CD14-positive monocyte (primary cell): ENCODE measurements at regions not wholly inside any gene's neighbourhood (a gene's known extent, or its start where the extent isn't known, plus 50 kb on each side); places are given as distances from the start of the nearest gene placed in this dataset.
"Not testable (repeated sequence)": the region's sequence is repeated elsewhere in the genome, so short reads cannot be mapped to it uniquely, and the experiment has no call there.

Source experiments
- DNase-seq, 3 donors: peaks; one replicate each; pipeline ENCODE4 v3.0.0-alpha.2; 2011 to 2022
- H2AFZ ChIP-seq: 2 replicates; pipeline ENCODE4 v1.6.0; 2012; ENCODE audit warnings: mild to moderate bottlenecking, low read depth, low read length, inconsistent platforms; ENCODE audit not compliant: insufficient read depth, poor library complexity, severe bottlenecking
- H3K27ac ChIP-seq, 2 donors: 1 replicate in 1 of 2; 2 replicates in 1 of 2; pipeline ENCODE4 v1.5.1; 2012 to 2013; ENCODE audit warnings: low read length in 2 of 2, control low read depth in 1 of 2, inconsistent platforms in 1 of 2, low read depth in 1 of 2, mild to moderate bottlenecking in 1 of 2
- H3K27me3 ChIP-seq, 2 donors: one replicate each; pipeline versions ENCODE4 v1.6.0 to v1.6.1; 2011 to 2013; ENCODE audit warnings: low read length in 2 of 2; ENCODE audit not compliant: control insufficient read depth in 2 of 2, insufficient read depth in 2 of 2
- H3K36me3 ChIP-seq, 2 donors: replicated peaks in 1 of 2; 1 replicate in 1 of 2; 2 replicates in 1 of 2; pipeline versions ENCODE4 v1.5.1 to v1.6.1; 2012 to 2013; ENCODE audit warnings: low read length in 2 of 2, control low read depth in 1 of 2, inconsistent platforms in 1 of 2, mild to moderate bottlenecking in 1 of 2; ENCODE audit not compliant: insufficient read depth in 2 of 2, control insufficient read depth in 1 of 2
- H3K4me1 ChIP-seq, 2 donors: 1 replicate in 1 of 2; 2 replicates in 1 of 2; pipeline versions ENCODE4 v1.5.1 to v1.6.1; 2012 to 2013; ENCODE audit warnings: low read length in 2 of 2, control low read depth in 1 of 2, inconsistent platforms in 1 of 2, mild to moderate bottlenecking in 1 of 2, moderate library complexity in 1 of 2; ENCODE audit not compliant: insufficient read depth in 2 of 2, control insufficient read depth in 1 of 2
- H3K4me2 ChIP-seq: replicated peaks from 2 replicates; pipeline ENCODE3; 2012; ENCODE audit warnings: low read length, moderate library complexity, mild to moderate bottlenecking; ENCODE audit not compliant: poor library complexity, severe bottlenecking; ENCODE audit errors: extremely low read depth
- H3K4me3 ChIP-seq, 3 experiments: fragments of 200-600 bp in 1 of 3; sonication (generic) in 1 of 3; replicated peaks in 1 of 3; 1 replicate in 2 of 3; 2 replicates in 1 of 3; pipeline ENCODE4 v1.5.1; 2011 to 2013; ENCODE audit warnings: low read length in 3 of 3, mild to moderate bottlenecking in 3 of 3, control low read depth in 2 of 3, low read depth in 2 of 3, inconsistent platforms in 1 of 3, moderate library complexity in 1 of 3
- H3K79me2 ChIP-seq: 2 replicates; pipeline ENCODE4 v1.6.0; 2012; ENCODE audit warnings: mild to moderate bottlenecking, control low read depth, inconsistent platforms, low read length, moderate library complexity; ENCODE audit not compliant: insufficient read depth
- H3K9ac ChIP-seq: 2 replicates; pipeline ENCODE4 v1.6.0; 2017; ENCODE audit warnings: low read length, mild to moderate bottlenecking; ENCODE audit not compliant: insufficient read depth, poor library complexity, severe bottlenecking
- H3K9me3 ChIP-seq, 2 donors: replicated peaks in 1 of 2; 1 replicate in 1 of 2; 2 replicates in 1 of 2; pipeline versions ENCODE4 v1.5.1 to v1.6.1; 2012 to 2013; ENCODE audit warnings: low read length in 2 of 2, control low read depth in 1 of 2; ENCODE audit not compliant: control insufficient read depth in 1 of 2, insufficient read depth in 1 of 2
- H4K20me1 ChIP-seq: 2 replicates; pipeline ENCODE4 v1.6.0; 2012; ENCODE audit warnings: mild to moderate bottlenecking, low read length, control low read depth, moderate library complexity; ENCODE audit not compliant: insufficient read depth
- H3K27ac Mint-ChIP-seq, 7 donors: one replicate each; pipeline ENCODE4 v1.8.0; 2020; ENCODE audit warnings: mild to moderate bottlenecking in 7 of 7, mixed read lengths in 7 of 7, moderate library complexity in 6 of 7, inconsistent platforms in 2 of 7
- H3K27me3 Mint-ChIP-seq, 3 donors: one replicate each; pipeline ENCODE4 v1.8.0; 2021 to 2022; ENCODE audit warnings: low read depth in 3 of 3, mild to moderate bottlenecking in 3 of 3, mixed read lengths in 3 of 3, moderate library complexity in 3 of 3, inconsistent platforms in 1 of 3
- H3K36me3 Mint-ChIP-seq, 2 donors: one replicate each; pipeline ENCODE4 v1.8.0; 2020; ENCODE audit warnings: mixed read lengths in 2 of 2, inconsistent platforms in 1 of 2, mild to moderate bottlenecking in 1 of 2
- H3K4me1 Mint-ChIP-seq: one replicate; pipeline ENCODE4 v1.8.0; 2020; ENCODE audit warnings: mild to moderate bottlenecking, mixed read lengths
- H3K4me3 Mint-ChIP-seq, 2 donors: one replicate each; pipeline ENCODE4 v1.8.0; 2020; ENCODE audit warnings: mild to moderate bottlenecking in 2 of 2, mixed read lengths in 2 of 2, moderate library complexity in 1 of 2
- H3K9me3 Mint-ChIP-seq, 7 donors: one replicate each; pipeline ENCODE4 v1.8.0; 2020 to 2022; ENCODE audit warnings: mixed read lengths in 7 of 7, mild to moderate bottlenecking in 6 of 7, moderate library complexity in 6 of 7, inconsistent platforms in 2 of 7
- WGBS: methylation state at CpG from one replicate; pipeline ENCODE4 v1.1.5; 2013; ENCODE audit warnings: missing lambda C conversion rate; ENCODE audit not compliant: insufficient coverage; 5-methylcytosine and 5-hydroxymethylcytosine counted together
- intact Hi-C, 2 donors: fragments of 100-400 bp; cut with micrococcal nuclease; formaldehyde crosslinking; loops; one replicate each; pipeline versions ENCODE4 v1.15.0 to v1.15.1; 2023
- TF ChIP-seq, protein P1 (sequence below): fragments of 200-600 bp; IDR thresholded peaks from one replicate; pipeline ENCODE4 v1.8.0; 2022; ENCODE audit warnings: antibody characterized with exemption, mild to moderate bottlenecking

DNA sequence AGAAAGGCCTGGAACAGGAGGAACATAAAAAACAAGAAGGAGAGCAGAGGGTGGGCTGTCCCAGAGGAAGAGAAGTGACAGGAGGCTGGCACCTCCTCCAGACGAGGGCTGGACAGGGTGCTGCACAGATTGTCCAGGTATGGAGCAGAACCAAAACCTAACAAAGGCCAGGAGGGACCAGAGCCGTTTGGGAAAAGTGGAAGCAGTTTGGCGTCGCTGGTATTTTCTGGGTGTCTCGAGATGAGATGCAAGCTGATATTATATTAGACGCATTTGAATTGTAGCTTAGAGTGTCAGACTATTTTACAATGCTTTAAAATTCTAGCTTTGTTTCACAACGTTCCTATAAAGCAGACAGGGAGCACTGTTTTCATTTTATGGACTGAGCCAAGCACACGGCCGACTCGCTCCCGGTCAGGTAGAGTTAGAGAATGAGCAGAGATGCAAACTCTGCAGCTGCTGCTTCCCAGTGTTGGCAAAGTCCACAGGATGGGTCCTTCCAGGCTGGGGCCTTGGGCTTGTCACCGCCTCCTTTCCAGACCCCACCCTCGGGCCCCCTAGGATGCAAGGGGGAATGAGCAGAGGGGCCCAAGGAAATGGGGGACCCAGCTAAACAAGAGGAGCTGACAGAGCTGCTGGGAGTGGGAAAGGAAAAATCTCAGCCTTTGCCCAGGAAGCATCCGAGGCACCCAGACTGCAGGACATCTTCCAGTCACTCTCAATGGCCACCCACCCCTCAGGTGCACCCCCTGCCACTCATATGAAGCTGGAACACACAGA, 60.8 kb upstream of the TMPRSS2 start:
- Histone ChIP-seq H2AFZ (no peak overlapping the region), H3K9me3 (peaks cover 6 to 10% of the 10 kb centered on the region in 2 donors), H3K4me3 (no peak overlapping the region), H3K4me1 (no peaks in the 10 kb centered on the region), H3K27me3 (peaks cover 0 to 2% of the 10 kb centered on the region in 2 donors), H3K4me2 (no peak overlapping the region), H3K79me2 (no peaks in the 10 kb centered on the region), H3K36me3 (no peaks in the 10 kb centered on the region), H3K9ac (no peak overlapping the region), H3K27ac (no peak overlapping the region), H4K20me1 (no peaks in the 10 kb centered on the region)
- peaks cover 7 to 11% (median 9%) of the 10 kb centered on the region in 3 donors for H3K27me3 Mint-ChIP-seq
- H3K27ac Mint-ChIP-seq = no peak overlapping the region
- TF ChIP-seq, protein P1, sequence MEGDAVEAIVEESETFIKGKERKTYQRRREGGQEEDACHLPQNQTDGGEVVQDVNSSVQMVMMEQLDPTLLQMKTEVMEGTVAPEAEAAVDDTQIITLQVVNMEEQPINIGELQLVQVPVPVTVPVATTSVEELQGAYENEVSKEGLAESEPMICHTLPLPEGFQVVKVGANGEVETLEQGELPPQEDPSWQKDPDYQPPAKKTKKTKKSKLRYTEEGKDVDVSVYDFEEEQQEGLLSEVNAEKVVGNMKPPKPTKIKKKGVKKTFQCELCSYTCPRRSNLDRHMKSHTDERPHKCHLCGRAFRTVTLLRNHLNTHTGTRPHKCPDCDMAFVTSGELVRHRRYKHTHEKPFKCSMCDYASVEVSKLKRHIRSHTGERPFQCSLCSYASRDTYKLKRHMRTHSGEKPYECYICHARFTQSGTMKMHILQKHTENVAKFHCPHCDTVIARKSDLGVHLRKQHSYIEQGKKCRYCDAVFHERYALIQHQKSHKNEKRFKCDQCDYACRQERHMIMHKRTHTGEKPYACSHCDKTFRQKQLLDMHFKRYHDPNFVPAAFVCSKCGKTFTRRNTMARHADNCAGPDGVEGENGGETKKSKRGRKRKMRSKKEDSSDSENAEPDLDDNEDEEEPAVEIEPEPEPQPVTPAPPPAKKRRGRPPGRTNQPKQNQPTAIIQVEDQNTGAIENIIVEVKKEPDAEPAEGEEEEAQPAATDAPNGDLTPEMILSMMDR = no peak
- H3K36me3 Mint-ChIP-seq = no peaks in the 10 kb centered on the region
- peaks cover 7% of the 10 kb centered on the region for H3K4me1 Mint-ChIP-seq
- 81% methylated on average over 9 of the region's 14 CpGs for WGBS
- no peak overlapping the region for H3K4me3 Mint-ChIP-seq
- DNase-seq = no peak
- intact Hi-C loops = no loop called here
- peaks cover 0 to 11% (median 6%) of the 10 kb centered on the region in 7 donors for H3K9me3 Mint-ChIP-seq

DNA sequence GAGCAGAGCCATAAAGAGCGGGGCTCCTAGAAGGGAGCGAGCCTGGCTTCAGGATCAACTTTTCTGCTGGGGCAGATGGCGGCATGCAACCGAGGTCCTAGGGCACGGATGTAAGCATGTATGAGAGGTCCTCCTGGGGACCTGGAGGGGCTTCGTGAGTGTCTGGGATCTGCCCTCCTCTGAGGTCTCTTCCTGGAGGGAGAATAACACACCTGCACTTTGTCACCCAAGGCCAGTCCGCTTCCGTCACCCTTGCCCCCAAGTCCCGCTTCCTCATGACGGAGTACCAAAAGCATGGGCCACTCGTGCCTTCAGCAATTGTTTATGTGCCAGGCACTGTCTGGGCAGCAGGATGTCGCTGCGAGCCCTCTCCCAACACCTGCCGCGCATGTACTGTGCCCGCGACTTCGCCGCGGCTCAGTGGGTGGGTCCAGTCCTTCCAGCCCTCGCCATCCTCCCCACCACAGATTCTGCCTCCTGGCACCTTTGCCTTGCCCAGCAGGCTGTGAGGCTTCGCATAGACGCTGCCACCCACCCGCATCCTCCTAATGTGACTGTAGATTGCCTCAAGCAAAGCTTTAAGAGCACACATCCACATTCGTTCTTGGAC, 60.0 kb upstream of the TMPRSS2 start:
- Histone ChIP-seq H3K9ac (no peak overlapping the region), H3K4me1 (no peaks in the 10 kb centered on the region), H3K36me3 (no peaks in the 10 kb centered on the region), H3K4me3 (no peak overlapping the region), H3K79me2 (no peaks in the 10 kb centered on the region), H3K27ac (no peak overlapping the region), H3K27me3 (peaks cover 0 to 2% of the 10 kb centered on the region in 2 donors), H2AFZ (no peak overlapping the region), H4K20me1 (no peaks in the 10 kb centered on the region), H3K4me2 (no peak overlapping the region), H3K9me3 (peaks cover 6 to 10% of the 10 kb centered on the region in 2 donors)
- no peaks in the 10 kb centered on the region for H3K36me3 Mint-ChIP-seq
- 87% methylated on average over 23 of the region's 25 CpGs for WGBS
- TF ChIP-seq, protein P1 = no peak
- H3K9me3 Mint-ChIP-seq = peaks cover 0 to 10% (median 6%) of the 10 kb centered on the region in 7 donors
- DNase-seq = no peak
- no peak overlapping the region for H3K27ac Mint-ChIP-seq
- H3K4me1 Mint-ChIP-seq = peaks cover 7% of the 10 kb centered on the region
- peaks cover 8 to 11% (median 9%) of the 10 kb centered on the region in 3 donors for H3K27me3 Mint-ChIP-seq
- intact Hi-C loops = no loop called here
- no peak overlapping the region for H3K4me3 Mint-ChIP-seq

DNA sequence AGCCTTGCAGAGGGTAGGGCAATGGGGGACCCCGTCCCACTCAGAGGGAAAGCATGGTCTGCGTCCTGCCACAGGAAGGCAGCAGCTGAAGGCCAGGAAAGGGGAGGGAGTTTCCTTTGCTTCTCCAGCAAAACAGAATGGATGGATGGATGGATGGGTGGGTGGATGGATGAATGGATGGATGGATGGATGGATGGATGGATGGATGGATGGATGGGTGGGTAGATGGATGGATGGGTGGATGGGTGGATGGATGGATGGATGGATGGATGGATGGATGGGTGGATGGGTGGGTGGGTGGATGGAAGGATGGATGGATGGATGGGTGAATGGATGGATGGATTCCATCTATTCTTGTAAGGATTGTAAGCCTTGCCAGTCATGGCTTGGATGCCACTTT, 59.3 kb upstream of the TMPRSS2 start:
- Mint-ChIP-seq H3K9me3 (peaks cover 0 to 10% (median 6%) of the 10 kb centered on the region in 7 donors), H3K27me3 (peaks cover 5 to 11% (median 10%) of the 10 kb centered on the region in 3 donors)
- H3K4me1 ChIP-seq, DNase-seq, H3K4me2 ChIP-seq, H3K36me3 Mint-ChIP-seq, H2AFZ ChIP-seq, intact Hi-C loops, H3K9me3 ChIP-seq, H3K4me1 Mint-ChIP-seq, H3K9ac ChIP-seq, H3K79me2 ChIP-seq, H4K20me1 ChIP-seq, H3K27ac ChIP-seq, H3K36me3 ChIP-seq, H3K4me3 ChIP-seq, H3K27me3 ChIP-seq, H3K27ac Mint-ChIP-seq, H3K4me3 Mint-ChIP-seq: not testable (repeated sequence)
- 85% methylated on average over 2 of the region's 2 CpGs for WGBS
